ENCODE measurements at regions not wholly inside any gene's neighbourhood (a gene's known extent, or its start where the extent isn't known, plus 50 kb on each side); places are given as distances from the start of the nearest gene placed in this dataset.
A peak's percentile ranks its signal among the peaks of the same experiment; 100 is the strongest.
"Not testable (repeated sequence)": the region's sequence is repeated elsewhere in the genome, so short reads cannot be mapped to it uniquely, and the experiment has no call there.

DNA sequence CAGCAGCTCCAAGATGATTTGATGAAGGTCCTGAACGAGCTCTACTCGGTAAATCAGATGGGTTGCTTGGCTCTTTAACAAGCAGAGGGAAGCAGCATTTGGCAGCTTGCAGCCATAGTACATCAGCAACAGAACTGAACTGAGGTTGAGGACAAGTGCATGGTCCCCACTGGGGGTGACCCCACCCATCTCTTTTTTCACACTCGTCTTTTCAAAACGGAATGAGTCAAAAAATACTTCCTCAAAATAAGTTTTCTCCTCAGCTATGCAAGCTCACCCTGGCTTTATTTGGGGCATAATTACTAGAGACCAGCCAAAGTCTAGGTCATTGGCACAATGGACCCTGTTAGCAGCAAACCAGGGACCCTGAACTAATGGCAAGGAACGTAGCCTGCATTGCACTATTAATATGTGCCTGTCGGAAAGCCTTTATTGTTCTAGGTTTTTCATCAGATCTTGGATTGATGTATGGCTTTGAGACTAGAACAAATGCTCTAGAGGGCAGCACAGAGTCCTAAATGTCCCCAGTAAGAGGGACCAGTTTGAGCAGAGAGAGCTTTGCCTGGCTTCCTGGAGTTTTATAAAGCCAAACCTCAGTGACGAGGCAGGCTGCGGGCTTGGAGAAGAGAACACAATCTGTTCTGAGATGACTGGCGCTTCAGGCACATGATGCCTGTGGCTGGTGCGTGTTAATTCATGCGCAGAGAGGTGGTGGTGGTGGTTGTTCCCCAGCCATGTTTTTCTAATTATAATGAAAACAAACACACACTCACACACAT lies 86.1 kb upstream of the IKBKE start:
- not testable (repeated sequence) for H3K4me3 ChIP-seq (ENCODE audit: low read depth, low read length); H3K27me3 ChIP-seq (ENCODE audit: control insufficient read depth, insufficient read depth, low read length); H3K36me3 ChIP-seq (ENCODE audit: control insufficient read depth, insufficient read depth, low read length); FAIRE-seq
- DNase-seq (ENCODE audit: low read depth) = peak; percentile 64
- TF ChIP-seq, protein P1, sequence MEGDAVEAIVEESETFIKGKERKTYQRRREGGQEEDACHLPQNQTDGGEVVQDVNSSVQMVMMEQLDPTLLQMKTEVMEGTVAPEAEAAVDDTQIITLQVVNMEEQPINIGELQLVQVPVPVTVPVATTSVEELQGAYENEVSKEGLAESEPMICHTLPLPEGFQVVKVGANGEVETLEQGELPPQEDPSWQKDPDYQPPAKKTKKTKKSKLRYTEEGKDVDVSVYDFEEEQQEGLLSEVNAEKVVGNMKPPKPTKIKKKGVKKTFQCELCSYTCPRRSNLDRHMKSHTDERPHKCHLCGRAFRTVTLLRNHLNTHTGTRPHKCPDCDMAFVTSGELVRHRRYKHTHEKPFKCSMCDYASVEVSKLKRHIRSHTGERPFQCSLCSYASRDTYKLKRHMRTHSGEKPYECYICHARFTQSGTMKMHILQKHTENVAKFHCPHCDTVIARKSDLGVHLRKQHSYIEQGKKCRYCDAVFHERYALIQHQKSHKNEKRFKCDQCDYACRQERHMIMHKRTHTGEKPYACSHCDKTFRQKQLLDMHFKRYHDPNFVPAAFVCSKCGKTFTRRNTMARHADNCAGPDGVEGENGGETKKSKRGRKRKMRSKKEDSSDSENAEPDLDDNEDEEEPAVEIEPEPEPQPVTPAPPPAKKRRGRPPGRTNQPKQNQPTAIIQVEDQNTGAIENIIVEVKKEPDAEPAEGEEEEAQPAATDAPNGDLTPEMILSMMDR (IDR thresholded peaks at IDR 0.05; ENCODE audit: insufficient read depth, low read length, severe bottlenecking) = peak; percentile 22

DNA sequence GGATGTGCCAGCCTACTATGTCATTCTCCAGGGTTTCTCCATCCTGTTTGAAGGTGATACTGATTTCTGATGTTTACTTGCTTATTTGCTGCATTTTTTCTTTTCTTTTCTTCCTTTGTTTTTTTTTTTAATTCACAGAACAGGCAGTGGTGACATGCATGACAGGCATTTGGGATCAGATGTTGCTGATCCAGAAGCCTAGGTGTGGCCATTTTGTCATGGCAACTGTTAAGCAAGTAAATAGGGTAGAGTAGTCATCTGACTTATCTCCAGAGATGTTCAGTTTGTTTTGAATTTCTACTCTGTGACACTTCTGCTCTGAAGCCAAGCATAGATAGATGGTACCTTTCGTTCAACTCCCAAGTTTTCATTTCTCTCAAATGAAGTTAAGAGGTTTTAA lies 85.4 kb upstream of the IKBKE start:
- FAIRE-seq; H3K4me3 ChIP-seq (ENCODE audit: low read depth, low read length); DNase-seq (ENCODE audit: low read depth); H3K27me3 ChIP-seq (ENCODE audit: control insufficient read depth, insufficient read depth, low read length); H3K36me3 ChIP-seq (ENCODE audit: control insufficient read depth, insufficient read depth, low read length): not testable (repeated sequence)

DNA sequence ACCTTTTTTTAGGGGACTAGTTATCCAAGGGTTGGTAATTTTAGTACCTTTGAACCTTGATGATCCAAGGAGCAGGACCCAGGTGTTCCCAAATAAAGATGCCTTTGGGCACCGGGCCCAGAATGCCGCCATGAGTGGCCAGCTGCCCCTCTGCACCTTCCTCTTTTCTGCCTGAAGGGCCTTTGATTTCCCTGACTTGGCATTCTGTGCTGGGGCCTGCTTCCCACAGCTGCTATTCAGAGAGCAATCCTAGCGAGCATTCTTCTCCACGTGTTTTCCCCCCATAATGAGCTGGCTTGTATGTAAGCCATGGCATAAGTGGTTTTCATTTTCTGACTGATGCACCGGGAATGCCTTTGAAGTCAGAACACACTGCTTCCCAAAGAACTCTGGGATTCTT lies 82.6 kb upstream of the IKBKE start:
- FAIRE-seq = peak; percentile 40
- not testable (repeated sequence) for H3K4me3 ChIP-seq (ENCODE audit: low read depth, low read length); DNase-seq (ENCODE audit: low read depth); H3K27me3 ChIP-seq (ENCODE audit: control insufficient read depth, insufficient read depth, low read length); H3K36me3 ChIP-seq (ENCODE audit: control insufficient read depth, insufficient read depth, low read length)

DNA sequence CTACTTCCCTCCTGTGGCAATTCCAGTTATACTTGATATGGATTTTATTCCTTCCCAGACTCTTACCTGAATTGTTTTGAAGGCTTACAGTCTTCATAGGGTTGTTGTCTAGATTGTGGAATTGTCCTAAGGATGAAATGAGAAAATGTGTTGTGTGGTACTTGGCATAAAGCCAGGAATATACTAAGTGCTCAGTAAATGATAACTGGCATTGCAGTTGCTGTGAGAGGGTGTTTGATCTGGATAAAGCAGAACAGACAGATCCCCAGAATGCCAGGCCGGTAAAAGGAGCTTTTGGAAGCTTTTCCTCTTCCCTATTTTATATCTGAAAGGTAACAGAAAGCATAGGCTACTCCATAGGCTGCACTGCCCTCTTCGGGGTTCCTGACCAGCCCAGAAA lies 78.4 kb upstream of the IKBKE start:
- DNase-seq (ENCODE audit: low read depth); H3K36me3 ChIP-seq (ENCODE audit: control insufficient read depth, insufficient read depth, low read length); FAIRE-seq; H3K27me3 ChIP-seq (ENCODE audit: control insufficient read depth, insufficient read depth, low read length); H3K4me3 ChIP-seq (ENCODE audit: low read depth, low read length): not testable (repeated sequence)

DNA sequence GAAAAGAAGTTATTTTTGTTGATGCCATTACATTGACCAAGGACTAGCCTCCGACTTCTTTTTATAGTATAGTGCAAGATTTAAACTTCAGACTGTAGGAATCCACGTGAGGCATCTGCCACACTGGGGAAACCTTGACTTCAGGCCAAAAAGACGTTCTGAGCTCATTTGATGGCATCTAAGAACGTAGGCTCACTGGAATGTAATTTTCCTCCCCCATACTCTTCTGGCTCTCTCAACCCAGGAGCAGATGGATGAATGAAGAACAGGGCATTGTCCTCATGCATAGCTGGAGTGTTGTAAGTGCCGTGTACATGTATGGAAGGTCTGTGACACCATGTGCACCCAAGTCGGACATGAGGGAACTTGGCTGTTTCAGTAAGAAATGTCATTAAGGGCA lies 72.8 kb upstream of the IKBKE start:
- H3K4me3 ChIP-seq (ENCODE audit: low read depth, low read length); DNase-seq (ENCODE audit: low read depth); H3K36me3 ChIP-seq (ENCODE audit: control insufficient read depth, insufficient read depth, low read length); FAIRE-seq; H3K27me3 ChIP-seq (ENCODE audit: control insufficient read depth, insufficient read depth, low read length): not testable (repeated sequence)

DNA sequence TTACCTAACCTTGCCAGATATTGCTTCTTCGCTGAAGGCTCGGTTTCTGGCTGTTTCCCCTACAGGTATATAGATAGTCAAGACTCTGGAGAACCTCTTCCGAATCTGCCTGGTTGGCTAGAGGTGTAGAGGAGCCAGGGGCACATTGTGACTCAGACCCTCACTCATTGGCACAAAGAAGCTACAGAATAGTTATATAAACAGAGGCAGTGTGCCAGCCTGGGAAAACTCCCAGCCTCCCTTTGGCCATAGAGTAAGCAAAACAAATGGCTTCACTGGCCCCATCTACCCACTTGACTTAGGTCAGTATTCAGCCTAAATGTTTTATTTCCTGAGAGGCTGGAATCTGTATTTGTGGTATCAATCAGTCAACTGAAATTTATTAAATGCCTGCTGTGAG lies 72.0 kb upstream of the IKBKE start:
- H3K27me3 ChIP-seq (ENCODE audit: control insufficient read depth, insufficient read depth, low read length); DNase-seq (ENCODE audit: low read depth); FAIRE-seq: not testable (repeated sequence)

DNA sequence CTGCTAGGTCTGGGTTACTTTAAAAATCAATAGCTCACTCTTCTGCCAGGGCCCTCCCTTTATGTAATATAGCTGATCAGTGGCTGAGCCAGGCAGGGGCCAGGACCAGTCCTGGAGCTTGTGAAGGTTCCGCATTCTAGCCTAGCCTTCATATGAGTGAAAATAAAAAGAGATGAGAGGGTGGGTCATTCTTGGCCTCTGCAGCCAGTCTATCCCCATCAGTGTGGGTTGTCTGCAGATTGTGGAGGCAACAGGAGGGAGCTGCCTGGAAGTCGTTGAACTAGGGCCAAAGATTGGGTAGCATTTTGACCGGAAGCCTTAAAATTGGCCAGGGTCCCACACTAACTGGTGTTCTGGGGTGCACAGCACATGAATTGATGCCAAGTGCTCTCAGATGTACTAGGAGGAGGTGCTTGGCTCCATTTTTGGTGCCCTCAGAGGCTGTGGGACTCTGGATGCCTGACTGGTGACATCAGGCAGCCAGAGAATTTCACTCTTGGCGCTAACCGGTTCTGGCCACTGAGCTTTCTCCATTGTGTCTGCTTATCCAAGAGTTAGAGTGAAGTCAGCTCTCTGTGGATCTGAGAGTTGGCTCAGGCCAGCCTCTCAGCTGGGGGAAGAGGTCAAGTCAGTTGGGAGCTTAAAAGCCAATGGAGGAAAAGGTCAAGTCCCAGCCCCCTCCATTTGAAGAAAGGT lies 66.5 kb upstream of the IKBKE start:
- not testable (repeated sequence) for DNase-seq (ENCODE audit: low read depth); H3K4me3 ChIP-seq (ENCODE audit: low read depth, low read length); FAIRE-seq; H3K36me3 ChIP-seq (ENCODE audit: control insufficient read depth, insufficient read depth, low read length); H3K27me3 ChIP-seq (ENCODE audit: control insufficient read depth, insufficient read depth, low read length)

More for the DNA sequence above, 72.0 kb upstream of the IKBKE start:
- not testable (repeated sequence) for H3K4me3 ChIP-seq (ENCODE audit: low read depth, low read length); H3K36me3 ChIP-seq (ENCODE audit: control insufficient read depth, insufficient read depth, low read length)

DNA sequence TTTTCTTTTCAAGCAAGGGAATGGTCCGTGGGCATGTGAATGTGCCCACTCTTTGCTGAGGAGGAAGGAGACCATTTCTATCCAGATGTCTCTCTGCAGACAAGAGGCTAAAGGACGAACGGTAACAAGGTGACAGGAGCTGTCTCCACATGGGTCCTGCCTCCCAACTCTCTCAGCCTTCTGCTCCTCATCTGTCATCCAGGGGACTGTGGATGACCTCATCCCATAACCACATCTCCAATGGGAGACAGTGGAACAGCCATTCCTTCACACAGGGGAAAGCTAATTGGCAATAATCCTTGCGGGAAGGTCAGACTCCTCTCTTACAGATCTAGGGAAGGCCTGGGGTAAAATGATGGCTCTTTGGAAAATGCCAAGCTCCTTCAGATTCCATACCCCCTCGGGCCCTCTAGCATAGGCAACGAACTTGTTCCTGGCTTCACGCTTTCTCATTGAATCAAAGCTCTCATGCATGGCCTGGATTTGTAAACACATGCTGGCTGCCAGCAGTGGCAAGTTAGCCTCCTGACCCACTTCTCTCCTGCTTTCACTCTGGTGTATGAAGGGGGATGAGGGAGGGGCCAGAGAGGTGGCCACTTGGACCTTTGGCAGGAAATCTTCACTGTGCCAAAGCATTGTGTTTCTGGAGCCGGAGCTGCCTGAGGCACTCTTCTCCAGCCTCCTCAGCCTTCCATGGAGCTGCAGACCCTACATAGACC lies 65.8 kb upstream of the IKBKE start:
- not testable (repeated sequence) for H3K36me3 ChIP-seq (ENCODE audit: control insufficient read depth, insufficient read depth, low read length); FAIRE-seq; H3K4me3 ChIP-seq (ENCODE audit: low read depth, low read length)

DNA sequence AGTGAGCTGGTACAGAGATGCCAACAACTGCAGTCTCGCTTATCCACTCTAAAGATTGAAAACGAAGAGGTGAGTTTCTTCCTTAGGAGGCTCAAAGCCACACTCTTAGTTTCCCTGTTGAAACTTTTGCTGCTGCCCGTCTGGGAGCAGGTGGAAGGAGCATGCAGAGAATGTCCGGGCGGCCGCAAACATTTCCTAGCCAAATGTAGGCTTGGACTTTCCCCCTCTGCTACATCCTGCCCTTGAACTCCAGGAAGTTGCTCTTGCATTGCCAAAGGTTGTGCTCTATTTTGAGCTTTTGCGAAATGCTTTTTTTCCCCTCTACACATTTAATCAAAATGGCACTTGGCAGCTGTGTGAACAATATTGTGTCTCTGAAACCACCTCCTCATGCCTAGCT lies 65.0 kb upstream of the IKBKE start:
- DNase-seq (ENCODE audit: low read depth); FAIRE-seq; H3K27me3 ChIP-seq (ENCODE audit: control insufficient read depth, insufficient read depth, low read length); H3K4me3 ChIP-seq (ENCODE audit: low read depth, low read length); H3K36me3 ChIP-seq (ENCODE audit: control insufficient read depth, insufficient read depth, low read length): not testable (repeated sequence)

More for the DNA sequence above, 65.8 kb upstream of the IKBKE start:
- DNase-seq (ENCODE audit: low read depth); H3K27me3 ChIP-seq (ENCODE audit: control insufficient read depth, insufficient read depth, low read length): not testable (repeated sequence)

DNA sequence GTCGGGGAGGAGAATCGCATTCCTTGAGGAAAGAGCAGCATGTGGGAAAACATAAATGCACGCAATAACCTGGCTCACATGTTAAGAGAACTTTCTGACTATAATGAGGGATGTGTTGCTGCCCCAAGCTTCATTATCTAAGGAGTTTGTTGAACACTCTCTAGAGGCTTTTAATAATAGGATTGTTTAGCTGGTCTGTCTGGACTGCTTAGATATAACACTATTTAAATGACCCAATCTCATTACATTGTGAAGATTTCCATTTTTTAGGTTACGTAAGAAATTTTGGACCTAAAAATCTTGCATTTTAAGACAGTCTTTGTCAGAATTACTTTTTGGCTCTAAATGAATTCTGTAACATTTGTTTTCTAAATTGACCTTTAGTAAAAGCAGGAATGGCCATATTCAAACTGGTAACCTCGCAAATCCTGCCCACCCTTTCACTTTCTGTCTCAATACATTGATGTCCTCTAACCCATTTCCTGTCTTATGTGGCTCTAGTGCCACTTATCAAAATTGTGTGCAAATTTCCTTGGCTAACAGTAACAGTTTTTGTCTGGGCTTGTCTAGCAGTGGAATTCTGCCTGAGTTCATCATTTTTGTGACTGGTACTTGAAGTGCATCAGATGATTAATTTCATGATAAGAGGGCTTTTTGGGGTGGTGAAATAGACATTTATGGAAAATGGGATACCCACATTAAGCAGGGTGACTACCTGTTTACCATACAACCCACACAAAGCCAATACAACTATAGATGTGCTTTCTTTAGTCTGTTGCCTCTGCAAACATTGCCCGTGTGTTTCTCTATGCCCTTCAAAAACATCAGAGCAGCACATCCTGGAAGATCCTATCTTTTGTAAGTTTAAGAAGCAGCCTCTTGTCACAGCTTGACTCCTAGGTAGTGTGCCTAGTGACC lies 61.6 kb upstream of the IKBKE start:
- not testable (repeated sequence) for H3K27me3 ChIP-seq (ENCODE audit: control insufficient read depth, insufficient read depth, low read length); FAIRE-seq; H3K4me3 ChIP-seq (ENCODE audit: low read depth, low read length); H3K36me3 ChIP-seq (ENCODE audit: control insufficient read depth, insufficient read depth, low read length)
- DNase-seq (ENCODE audit: low read depth) = peak; percentile 4
